ENCODE measurements at regions not wholly inside any gene's neighbourhood (a gene's known extent, or its start where the extent isn't known, plus 50 kb on each side); places are given as distances from the start of the nearest gene placed in this dataset.
A peak's percentile ranks its signal among the peaks of the same experiment; 100 is the strongest.

GRCh38 chr5:18686253-18686652 lies 1052.0 kb downstream of the TAF11L14 start:
- H3K36me3 Mint-ChIP-seq (ENCODE audit: low read depth), result no peaks in the 10 kb centered on the region
- H3K36me3 ChIP-seq (ENCODE audit: control insufficient read depth, insufficient read depth, low read length), result no peaks in the 10 kb centered on the region
- no peaks in the 10 kb centered on the region for H3K9me3 ChIP-seq (ENCODE audit: control insufficient read depth, low read length)
- peaks cover 10% of the 10 kb centered on the region for H3K4me1 Mint-ChIP-seq
- peaks cover 2% of the 10 kb centered on the region for H3K9me3 Mint-ChIP-seq
- no peaks in the 10 kb centered on the region for H3K27me3 ChIP-seq (ENCODE audit: control insufficient read depth, insufficient read depth, low read length, poor library complexity, severe bottlenecking)
- 92 to 98% methylated on average over 2 to 3 of the region's 3 CpGs for WGBS, 2 experiments (ENCODE audit: insufficient coverage in 1 of 2, insufficient read length in 1 of 2)
- no peak overlapping the region for H3K9ac ChIP-seq (ENCODE audit: extremely low read depth, low read length, poor library complexity, severe bottlenecking)
- H3K27me3 Mint-ChIP-seq (ENCODE audit: insufficient read depth), result no peaks in the 10 kb centered on the region
- peak overlapping the region; percentile 19 for H3K27ac Mint-ChIP-seq
- no peak overlapping the region for H3K4me3 Mint-ChIP-seq
- no peak for TF ChIP-seq CTCF (conservative IDR thresholded peaks at IDR 0.05)
- no peak overlapping the region for H3K27ac ChIP-seq (ENCODE audit: low read depth, low read length)
- no peaks in the 10 kb centered on the region for H3K4me1 ChIP-seq (ENCODE audit: control insufficient read depth, insufficient read depth, low read length)
- no peak for DNase-seq
- H3K4me3 ChIP-seq (ENCODE audit: low read length), result no peak overlapping the region

GRCh38 chr5:18687429-18687828 lies 1053.2 kb downstream of the TAF11L14 start:
- H3K4me3 ChIP-seq (ENCODE audit: low read length), result no peak overlapping the region
- H3K9me3 ChIP-seq (ENCODE audit: control insufficient read depth, low read length), result no peaks in the 10 kb centered on the region
- Mint-ChIP-seq H3K4me3 (no peak overlapping the region), H3K27me3 (ENCODE audit: insufficient read depth) (no peaks in the 10 kb centered on the region), H3K27ac (no peak overlapping the region), H3K9me3 (no peaks in the 10 kb centered on the region), H3K36me3 (ENCODE audit: low read depth) (no peaks in the 10 kb centered on the region), H3K4me1 (peaks cover 10% of the 10 kb centered on the region)
- no peak for DNase-seq
- H3K9ac ChIP-seq (ENCODE audit: extremely low read depth, low read length, poor library complexity, severe bottlenecking), result no peak overlapping the region
- 95% methylated on average over 1 of the region's 2 CpGs; no CpG with 5 or more reads in 1 of the 2 experiments for WGBS, 2 experiments (ENCODE audit: insufficient coverage in 1 of 2, insufficient read length in 1 of 2)
- no peak overlapping the region for H3K27ac ChIP-seq (ENCODE audit: low read depth, low read length)
- H3K4me1 ChIP-seq (ENCODE audit: control insufficient read depth, insufficient read depth, low read length), result no peaks in the 10 kb centered on the region
- H3K27me3 ChIP-seq (ENCODE audit: control insufficient read depth, insufficient read depth, low read length, poor library complexity, severe bottlenecking), result no peaks in the 10 kb centered on the region
- no peak for TF ChIP-seq CTCF (conservative IDR thresholded peaks at IDR 0.05)
- no peaks in the 10 kb centered on the region for H3K36me3 ChIP-seq (ENCODE audit: control insufficient read depth, insufficient read depth, low read length)

GRCh38 chr5:18699681-18700080 lies 1065.4 kb downstream of the TAF11L14 start:
- H3K27me3 Mint-ChIP-seq (ENCODE audit: insufficient read depth), result no peaks in the 10 kb centered on the region
- TF ChIP-seq CTCF (conservative IDR thresholded peaks at IDR 0.05), result no peak
- Histone ChIP-seq H3K27me3 (ENCODE audit: control insufficient read depth, insufficient read depth, low read length, poor library complexity, severe bottlenecking) (no peaks in the 10 kb centered on the region), H3K27ac (ENCODE audit: low read depth, low read length) (no peak overlapping the region), H3K9me3 (ENCODE audit: control insufficient read depth, low read length) (no peaks in the 10 kb centered on the region), H3K9ac (ENCODE audit: extremely low read depth, low read length, poor library complexity, severe bottlenecking) (no peak overlapping the region), H3K4me1 (ENCODE audit: control insufficient read depth, insufficient read depth, low read length) (no peaks in the 10 kb centered on the region), H3K36me3 (ENCODE audit: control insufficient read depth, insufficient read depth, low read length) (no peaks in the 10 kb centered on the region), H3K4me3 (ENCODE audit: low read length) (no peak overlapping the region)
- H3K9me3 Mint-ChIP-seq, result no peaks in the 10 kb centered on the region
- H3K4me3 Mint-ChIP-seq, result no peak overlapping the region
- H3K36me3 Mint-ChIP-seq (ENCODE audit: low read depth), result no peaks in the 10 kb centered on the region
- H3K4me1 Mint-ChIP-seq, result no peaks in the 10 kb centered on the region
- H3K27ac Mint-ChIP-seq, result no peak overlapping the region
- DNase-seq, result no peak
- WGBS, 2 experiments (ENCODE audit: insufficient coverage in 1 of 2, insufficient read length in 1 of 2), result 88 to 100% methylated on average over 1 of the region's 1 CpG

Data from endodermal cell (in vitro differentiated cells).